PC-9 (cell line): ENCODE measurements at regions not wholly inside any gene's neighbourhood (a gene's known extent, or its start where the extent isn't known, plus 50 kb on each side); places are given as distances from the start of the nearest gene placed in this dataset.
"Not testable (repeated sequence)": the region's sequence is repeated elsewhere in the genome, so short reads cannot be mapped to it uniquely, and the experiment has no call there.

Experiments
- BruUV-seq: library from RNA; stranded (reverse); fragments of 400-500 nt; replicated peaks from 2 replicates; lab custom pipeline; 2021; lab: Mats Ljungman, UMichigan
- CTCF ChIA-PET: fragments of 300-600 bp; sonication (Branson Sonifier 250); formaldehyde crosslinking; loops from one replicate; lab custom pipeline; 2022; ENCODE audit warnings: antibody characterized with exemption; lab: Charles Lee
- POLR2A ChIA-PET: fragments of 300-600 bp; sonication (Branson Sonifier 250); formaldehyde crosslinking; loops from one replicate; lab custom pipeline; 2022; ENCODE audit warnings: antibody characterized with exemption; ENCODE audit not compliant: unreplicated experiment; lab: Charles Lee
- DNase-seq, 2 experiments: peaks; one replicate each; pipeline versions ENCODE4 v3.0.0 to v3.0.0-alpha.2; 2015 to 2022; ENCODE audit warnings: mixed read lengths in 1 of 2
- H2AFZ ChIP-seq: fragments of 200-600 bp; sonication (generic); 2 replicates; pipeline ENCODE4 v1.8.1; 2017; ENCODE audit warnings: antibody characterized with exemption
- H3F3A ChIP-seq: fragments of 200-600 bp; sonication (generic); 2 replicates; pipeline ENCODE4 v1.8.1; 2017; ENCODE audit warnings: antibody characterized with exemption, mild to moderate bottlenecking, low read depth; ENCODE audit not compliant: insufficient read depth
- H3K27ac ChIP-seq: fragments of 200-600 bp; sonication (generic); 2 replicates; pipeline ENCODE4 v1.6.1; 2016; ENCODE audit warnings: mixed run types
- H3K27me3 ChIP-seq: fragments of 200-600 bp; sonication (generic); 2 replicates; pipeline ENCODE4 v1.6.1; 2016; ENCODE audit warnings: low read depth, mixed run types; ENCODE audit not compliant: insufficient read depth
- H3K36me3 ChIP-seq: fragments of 200-600 bp; sonication (generic); 2 replicates; pipeline ENCODE4 v1.6.1; 2016; ENCODE audit warnings: low read depth, mixed run types
- H3K4me1 ChIP-seq: fragments of 200-600 bp; sonication (generic); replicated peaks from 2 replicates; pipeline ENCODE4 v1.6.1; 2016; ENCODE audit warnings: mixed run types; ENCODE audit not compliant: insufficient read depth
- H3K4me2 ChIP-seq: fragments of 200-600 bp; sonication (generic); 2 replicates; pipeline ENCODE4 v1.6.1; 2017; ENCODE audit warnings: mixed run types
- H3K4me3 ChIP-seq: fragments of 200-600 bp; sonication (generic); 2 replicates; pipeline ENCODE4 v1.6.1; 2016; ENCODE audit warnings: mixed run types
- H3K79me2 ChIP-seq: fragments of 200-600 bp; sonication (generic); 2 replicates; pipeline ENCODE4 v1.6.1; 2017; ENCODE audit warnings: low read depth, mixed run types
- H3K9me2 ChIP-seq: fragments of 200-600 bp; sonication (generic); 2 replicates; pipeline ENCODE4 v1.8.1; 2017; ENCODE audit warnings: mild to moderate bottlenecking; ENCODE audit not compliant: insufficient read depth
- H3K9me3 ChIP-seq: fragments of 200-600 bp; sonication (generic); 2 replicates; pipeline ENCODE4 v1.8.1; 2016; ENCODE audit warnings: low read depth; ENCODE audit not compliant: insufficient read depth
- H4K20me1 ChIP-seq: fragments of 200-600 bp; sonication (generic); 2 replicates; pipeline ENCODE4 v1.8.1; 2017; ENCODE audit not compliant: insufficient read depth
- CTCF ChIP-seq: fragments of 200-600 bp; sonication (generic); conservative IDR thresholded peaks from 2 replicates; pipeline ENCODE4 v1.6.1; 2017; ENCODE audit warnings: mixed run types, antibody characterized with exemption, mild to moderate bottlenecking, moderate library complexity
- EZH2 ChIP-seq: fragments of 200-600 bp; sonication (generic); IDR thresholded peaks from 2 replicates; pipeline ENCODE4 v1.8.0; 2017; ENCODE audit warnings: antibody characterized with exemption, low read depth
- intact Hi-C: fragments of 100-400 bp; cut with micrococcal nuclease; formaldehyde crosslinking; loops from one replicate; pipeline ENCODE4 v1.10.0; 2022; ENCODE audit not compliant: unreplicated experiment

DNA sequence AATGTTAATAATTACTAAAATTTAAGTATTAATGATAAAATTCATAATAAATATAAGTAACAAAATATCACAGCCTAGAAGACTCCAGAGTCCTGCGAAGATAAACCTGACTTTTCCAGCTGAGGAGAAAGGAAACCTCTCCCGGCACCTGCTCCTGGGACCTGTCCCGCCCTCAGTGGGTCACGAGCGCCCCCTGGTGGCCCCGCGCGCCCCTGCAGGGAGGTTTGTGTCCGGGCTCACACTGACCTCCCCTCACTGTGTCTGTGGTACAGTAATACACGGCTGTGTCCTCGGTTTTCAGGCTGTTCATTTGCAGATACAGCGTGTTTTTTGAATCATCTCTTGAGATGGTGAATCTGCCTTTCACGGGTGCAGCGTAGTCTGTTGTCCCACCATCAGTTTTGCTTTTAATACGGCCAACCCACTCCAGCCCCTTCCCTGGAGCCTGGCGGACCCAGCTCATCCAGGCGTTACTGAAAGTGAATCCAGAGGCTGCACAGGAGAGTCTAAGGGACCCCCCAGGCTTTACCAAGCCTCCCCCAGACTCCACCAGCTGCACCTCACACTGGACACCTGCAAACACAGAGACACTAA is 627.1 kb downstream of the TMEM121 start:
- H2AFZ ChIP-seq, H3F3A ChIP-seq, H3K4me2 ChIP-seq, H3K27ac ChIP-seq, H3K4me1 ChIP-seq, H3K9me2 ChIP-seq, BruUV-seq, H3K9me3 ChIP-seq, POLR2A ChIA-PET, CTCF ChIA-PET, H3K4me3 ChIP-seq, H4K20me1 ChIP-seq, H3K79me2 ChIP-seq, H3K27me3 ChIP-seq, H3K36me3 ChIP-seq: not testable (repeated sequence)
- peak in 1 of 2 experiments; percentile 68 for DNase-seq
- TF ChIP-seq CTCF = peak; percentile 90
- intact Hi-C loops = loop anchor here (10.0 kb wide), 1 partner anchor 619 kb away; no protein-coding TSS in a partner anchor

DNA sequence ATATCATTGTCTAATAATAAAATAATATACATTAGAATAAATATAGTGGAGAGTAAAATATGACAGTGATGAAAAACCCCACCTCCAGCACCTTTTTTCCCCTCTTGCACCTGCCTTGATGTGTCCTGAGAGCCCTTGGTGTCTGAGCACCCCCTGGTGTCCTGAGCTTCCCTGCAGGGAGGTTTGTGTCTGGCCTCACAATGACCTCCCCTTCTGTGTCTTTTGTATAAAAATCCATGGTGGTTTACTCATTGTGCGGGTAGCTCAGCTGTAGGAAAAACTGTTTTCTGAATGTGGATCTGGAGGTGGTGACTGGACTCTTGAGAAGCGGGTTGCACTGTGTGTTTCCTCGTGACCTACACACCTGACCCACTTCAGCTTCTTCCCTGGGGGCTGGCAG is 636.9 kb downstream of the TMEM121 start:
- CTCF ChIA-PET = no interaction called here
- Histone ChIP-seq H4K20me1 (no peaks in the 10 kb centered on the region), H3K36me3 (no peaks in the 10 kb centered on the region), H3K9me2 (no peaks in the 10 kb centered on the region), H2AFZ (no peak overlapping the region), H3F3A (no peaks in the 10 kb centered on the region), H3K27ac (no peak overlapping the region), H3K4me3 (no peak overlapping the region), H3K9me3 (no peaks in the 10 kb centered on the region), H3K4me1 (no peaks in the 10 kb centered on the region), H3K27me3 (peaks cover 10% of the 10 kb centered on the region; the same call in 1 of the 2 replicates), H3K4me2 (no peak overlapping the region), H3K79me2 (no peaks in the 10 kb centered on the region)
- BruUV-seq = no TSS peak
- TF ChIP-seq EZH2 = no peak
- intact Hi-C loops = no loop called here
- DNase-seq = no peak
- POLR2A ChIA-PET = no interaction called here

DNA sequence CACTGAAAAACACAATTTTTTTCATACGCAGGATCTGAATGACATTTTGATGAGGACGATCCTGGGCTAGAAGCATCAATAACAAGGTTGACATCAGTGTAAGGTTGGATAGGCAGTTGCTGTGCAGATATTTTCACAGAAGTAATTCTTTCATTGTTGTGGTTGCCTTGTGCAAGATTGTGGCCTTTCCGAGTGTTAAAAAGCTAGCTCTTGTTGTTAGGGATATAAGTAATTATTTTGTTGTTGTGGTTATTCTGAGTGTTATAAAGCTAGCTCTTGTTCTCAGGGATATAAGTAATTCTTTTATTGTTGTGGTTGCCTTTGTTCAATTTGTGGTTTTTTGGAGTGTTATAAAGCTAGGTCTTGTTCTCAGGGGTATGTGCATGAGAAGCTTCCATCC is 637.4 kb downstream of the TMEM121 start:
- BruUV-seq, H3K9me3 ChIP-seq: not testable (repeated sequence)

GRCh38 chr14:106166232-106166631 is 639.8 kb downstream of the TMEM121 start:
- Histone ChIP-seq H3K36me3 (no peaks in the 10 kb centered on the region), H3K4me3 (no peak overlapping the region), H3K9me3 (no peaks in the 10 kb centered on the region), H2AFZ (no peak overlapping the region), H4K20me1 (no peaks in the 10 kb centered on the region), H3K4me1 (no peaks in the 10 kb centered on the region), H3F3A (no peaks in the 10 kb centered on the region), H3K27me3 (peaks cover 10% of the 10 kb centered on the region; the same call in 1 of the 2 replicates), H3K9me2 (no peaks in the 10 kb centered on the region), H3K27ac (no peak overlapping the region), H3K4me2 (no peak overlapping the region), H3K79me2 (no peaks in the 10 kb centered on the region)
- TF ChIP-seq EZH2 = no peak
- no peak for TF ChIP-seq CTCF
- ChIA-PET CTCF (no interaction called here), POLR2A (no interaction called here)
- intact Hi-C loops = no loop called here
- no TSS peak for BruUV-seq
- DNase-seq = no peak

More for the DNA sequence above, 637.4 kb downstream of the TMEM121 start:
- H3K4me1 ChIP-seq, H3K9me2 ChIP-seq, H3K4me2 ChIP-seq, DNase-seq, H3K4me3 ChIP-seq, H4K20me1 ChIP-seq, intact Hi-C loops, CTCF ChIA-PET, H2AFZ ChIP-seq, H3K79me2 ChIP-seq, H3F3A ChIP-seq, POLR2A ChIA-PET, H3K36me3 ChIP-seq, H3K27ac ChIP-seq: not testable (repeated sequence)
- peaks cover 10% of the 10 kb centered on the region; the same call in 1 of the 2 replicates for H3K27me3 ChIP-seq
